ENCODE measurements at regions not wholly inside any gene's neighbourhood (a gene's known extent, or its start where the extent isn't known, plus 50 kb on each side); places are given as distances from the start of the nearest gene placed in this dataset.
"Not testable (repeated sequence)": the region's sequence is repeated elsewhere in the genome, so short reads cannot be mapped to it uniquely, and the experiment has no call there.

- DNase-seq (ENCODE audit: extremely low read depth in 1 of 2, low read depth in 1 of 2) = not testable (repeated sequence)
Measured at GRCh38 chr3:20517316-20517715, 331.3 kb upstream of the SGO1 start.

DNA sequence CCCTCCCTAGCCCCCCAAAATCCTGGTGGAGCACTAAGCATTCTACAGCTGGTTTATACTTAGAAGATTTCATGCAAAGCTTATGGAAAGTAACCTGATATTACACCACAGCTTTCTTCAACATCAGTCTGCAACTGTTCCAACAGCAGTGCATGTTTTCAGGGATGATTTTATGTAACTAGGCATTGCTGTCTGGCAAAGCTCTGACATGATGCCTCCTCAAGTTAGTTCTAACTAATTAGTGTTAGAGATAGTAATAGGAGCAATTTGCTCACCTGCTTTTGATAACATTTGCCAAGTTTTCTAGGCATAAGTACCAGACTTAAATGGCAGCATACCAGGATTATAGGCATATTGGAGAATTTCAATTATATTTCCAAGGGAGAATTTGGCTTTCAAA lies 330.3 kb upstream of the SGO1 start:
- DNase-seq (ENCODE audit: extremely low read depth in 1 of 2, low read depth in 1 of 2) = no peak

DNA sequence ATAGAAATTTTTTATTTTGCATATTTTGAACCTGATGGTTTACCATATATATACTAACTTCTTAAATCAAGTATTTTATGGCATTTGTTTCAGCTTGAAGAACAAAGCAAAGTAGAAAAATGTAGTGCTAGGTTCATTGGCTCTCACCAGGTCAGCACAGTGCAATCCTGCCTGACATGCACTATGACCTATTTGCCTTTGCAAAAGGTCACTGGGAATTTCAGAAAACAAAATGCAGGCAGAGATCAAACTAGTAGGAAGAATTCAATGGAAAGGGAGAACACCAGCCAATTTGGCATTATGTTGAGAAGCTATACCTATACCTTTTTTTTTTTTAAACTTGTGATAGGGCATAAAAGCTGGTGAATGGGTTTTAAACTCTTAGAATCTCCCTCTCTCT lies 329.8 kb upstream of the SGO1 start:
- DNase-seq (ENCODE audit: extremely low read depth in 1 of 2, low read depth in 1 of 2) = no peak

DNA sequence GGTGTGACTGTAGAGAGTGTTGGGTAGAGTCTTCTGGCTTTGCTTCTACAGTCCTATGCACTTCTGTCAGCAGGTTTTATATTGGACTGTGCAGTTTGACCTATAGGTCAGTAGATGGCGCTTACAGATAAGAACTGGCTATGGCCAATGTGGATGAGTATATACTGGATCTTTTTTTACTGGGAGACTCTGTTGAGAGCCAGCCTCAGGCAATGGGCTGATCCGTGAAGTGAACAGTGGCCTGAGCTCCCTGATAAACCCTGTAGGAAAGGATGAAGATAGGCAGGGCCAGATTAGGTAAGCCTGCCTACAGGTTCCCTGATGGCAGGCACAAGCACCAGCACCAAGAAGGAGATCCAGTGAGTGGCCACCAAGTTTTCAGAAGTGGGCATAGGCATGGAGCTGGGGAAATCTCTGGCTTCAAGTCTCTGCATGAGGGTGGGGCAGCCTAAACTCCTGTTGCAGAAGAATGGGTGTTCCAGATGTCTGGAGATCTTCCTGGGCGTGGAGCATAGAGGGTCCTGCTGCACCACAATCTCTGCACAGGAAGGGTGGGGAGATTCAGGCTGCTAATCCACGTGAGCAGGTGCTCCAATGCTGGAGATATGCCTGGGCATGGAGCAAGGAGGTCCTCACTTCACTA lies 326.0 kb upstream of the SGO1 start:
- DNase-seq (ENCODE audit: extremely low read depth in 1 of 2, low read depth in 1 of 2) = no peak

DNA sequence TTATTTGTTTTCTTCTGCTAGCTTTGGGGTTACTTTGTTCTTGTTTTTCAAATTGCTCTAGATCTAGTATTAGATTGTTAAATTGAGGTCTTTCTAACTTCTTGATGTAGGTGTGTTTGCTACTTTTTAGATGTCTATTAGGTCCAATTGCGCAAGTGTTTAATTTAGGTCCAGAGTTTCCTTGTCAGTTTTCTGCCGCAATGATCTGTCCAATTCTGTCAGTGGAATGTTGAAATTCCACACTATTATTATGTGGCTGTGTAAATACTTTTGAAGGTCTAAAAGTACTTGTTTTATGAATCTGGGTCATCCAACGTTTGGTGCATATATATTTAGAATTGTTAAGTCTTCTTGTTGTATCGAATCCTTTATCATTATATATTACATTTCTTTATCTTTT lies 324.4 kb upstream of the SGO1 start:
- DNase-seq (ENCODE audit: extremely low read depth in 1 of 2, low read depth in 1 of 2) = no peak

GRCh38 chr3:20503394-20504082 lies 317.5 kb upstream of the SGO1 start:
- DNase-seq (ENCODE audit: extremely low read depth in 1 of 2, low read depth in 1 of 2) = no peak

DNA sequence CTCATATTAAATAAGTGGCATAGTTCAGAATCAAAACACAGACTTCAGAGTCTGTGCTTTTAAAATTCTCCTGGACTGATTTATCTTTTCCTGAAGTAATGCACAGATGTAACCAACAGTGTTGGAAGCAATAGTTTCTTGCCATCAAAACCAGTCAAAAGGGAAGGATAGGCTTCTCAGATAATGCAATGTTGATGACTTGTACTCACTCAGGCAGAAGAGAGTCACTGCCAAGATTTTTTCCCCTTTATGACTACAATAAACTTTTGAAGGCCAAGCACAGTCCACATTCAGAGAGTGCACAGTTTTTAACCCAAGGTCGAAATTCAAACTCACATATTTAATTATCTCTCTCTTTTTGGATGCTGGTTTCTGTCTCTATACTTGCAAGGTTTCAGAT lies 305.0 kb upstream of the SGO1 start:
- no peak for DNase-seq (ENCODE audit: extremely low read depth in 1 of 2, low read depth in 1 of 2)

- DNase-seq (ENCODE audit: extremely low read depth in 1 of 2, low read depth in 1 of 2) = no peak
Measured at GRCh38 chr3:20488151-20488550, 302.1 kb upstream of the SGO1 start.

DNA sequence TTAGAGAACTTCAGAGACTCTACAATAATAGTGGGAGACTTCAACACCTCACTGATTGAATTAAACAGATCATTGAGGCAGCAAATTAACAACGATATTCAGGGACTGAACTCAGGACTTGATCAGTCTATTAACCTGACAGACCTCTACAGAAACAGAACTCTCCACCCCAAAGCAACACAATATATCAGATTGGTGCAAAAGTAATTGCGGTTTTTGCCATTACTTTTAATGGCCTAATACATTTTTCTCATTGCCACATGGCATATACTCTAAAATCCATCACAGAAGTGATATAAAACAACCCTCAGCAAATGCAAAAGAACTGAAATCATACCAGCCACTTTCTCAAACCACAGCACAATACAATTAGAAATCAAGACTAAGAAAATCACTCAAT lies 298.1 kb upstream of the SGO1 start:
- no peak for DNase-seq (ENCODE audit: extremely low read depth in 1 of 2, low read depth in 1 of 2)

DNA sequence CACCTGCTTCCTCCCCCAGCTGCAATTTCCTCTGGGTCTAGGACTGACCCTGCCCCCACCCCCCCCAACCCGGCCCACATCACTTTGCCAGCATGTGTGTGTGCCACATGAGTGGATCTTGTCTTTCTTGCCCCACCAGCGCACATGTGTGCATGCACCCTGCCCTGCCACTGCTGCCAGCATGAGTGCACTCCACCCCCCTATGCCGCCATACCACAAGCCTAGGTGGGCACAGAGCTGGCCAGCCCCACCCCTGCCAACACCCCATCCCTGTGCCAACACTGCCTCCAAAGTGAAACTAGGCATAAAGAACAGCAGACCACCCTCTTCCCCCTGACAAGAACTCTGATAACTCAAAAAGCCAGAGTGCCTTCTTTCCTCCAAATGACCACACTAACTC lies 296.3 kb upstream of the SGO1 start:
- no peak for DNase-seq (ENCODE audit: extremely low read depth in 1 of 2, low read depth in 1 of 2)

DNA sequence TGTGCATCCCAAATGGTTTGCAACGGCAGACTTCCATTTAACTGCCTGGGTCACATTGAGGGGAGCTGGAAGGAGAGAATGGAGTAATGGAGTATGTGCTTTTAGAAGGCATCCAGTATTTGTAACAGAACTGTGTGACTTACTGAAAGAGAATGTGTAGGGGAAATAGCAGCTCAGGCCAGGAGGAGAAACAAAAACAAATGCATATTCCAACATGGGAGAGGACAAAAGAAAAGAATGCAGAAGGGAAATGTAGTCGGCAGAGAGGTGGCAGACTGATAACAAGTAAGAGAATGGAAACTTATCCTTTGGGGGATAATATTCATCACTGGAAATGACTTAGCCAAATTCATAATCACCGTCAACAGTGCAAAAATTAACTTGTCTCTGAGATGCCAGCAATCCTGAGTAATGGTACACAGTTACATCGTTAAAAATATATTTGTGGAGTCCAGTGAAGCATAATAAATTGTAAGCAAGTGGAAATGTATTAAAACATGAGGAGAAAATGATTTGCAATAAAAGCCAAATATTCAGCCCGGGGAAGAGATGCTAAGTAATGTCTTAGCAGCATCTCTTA lies 294.9 kb upstream of the SGO1 start:
- no peak for DNase-seq (ENCODE audit: extremely low read depth in 1 of 2, low read depth in 1 of 2)

GRCh38 chr3:20478436-20478835 lies 292.4 kb upstream of the SGO1 start:
- no peak for DNase-seq (ENCODE audit: extremely low read depth in 1 of 2, low read depth in 1 of 2)

DNA sequence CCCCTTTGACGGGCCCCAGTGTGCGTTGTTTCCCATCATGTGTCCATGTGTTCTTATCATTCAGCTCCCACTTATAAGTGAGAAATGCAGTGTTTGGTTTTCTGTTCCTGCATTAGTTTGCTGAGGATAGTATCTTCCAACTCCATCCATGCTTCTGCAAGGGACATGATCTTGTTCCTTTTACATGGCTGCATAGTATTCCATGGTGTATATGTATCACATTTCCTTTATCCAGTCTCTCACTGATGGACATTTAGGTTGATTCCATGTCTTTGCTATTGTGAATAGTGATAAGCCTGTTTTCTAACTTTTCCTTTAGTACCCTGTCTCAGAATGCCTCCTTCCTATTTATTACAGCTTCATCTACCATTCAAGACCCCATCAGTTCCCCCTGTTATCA lies 278.2 kb upstream of the SGO1 start:
- DNase-seq (ENCODE audit: extremely low read depth in 1 of 2, low read depth in 1 of 2) = not testable (repeated sequence)

DNA sequence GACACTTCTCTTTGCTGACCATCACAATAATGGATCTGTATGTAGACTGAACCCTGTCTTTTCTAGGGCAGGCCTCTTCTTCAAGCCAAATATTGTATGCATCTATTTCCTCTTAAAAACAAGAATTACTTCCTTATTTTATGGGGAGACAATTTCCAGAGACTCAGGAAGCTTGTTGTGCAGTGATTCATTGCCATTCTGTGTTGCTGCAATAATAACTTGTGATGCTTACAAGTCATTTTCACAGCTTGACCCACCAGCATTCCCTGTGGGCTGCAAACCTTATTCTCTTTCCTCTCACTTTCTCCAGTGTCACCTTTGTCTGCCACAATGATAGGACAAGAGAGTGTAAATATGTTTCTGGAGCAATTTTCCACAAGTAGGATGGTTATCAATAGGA lies 276.7 kb upstream of the SGO1 start:
- no peak for DNase-seq (ENCODE audit: extremely low read depth in 1 of 2, low read depth in 1 of 2)

DNA sequence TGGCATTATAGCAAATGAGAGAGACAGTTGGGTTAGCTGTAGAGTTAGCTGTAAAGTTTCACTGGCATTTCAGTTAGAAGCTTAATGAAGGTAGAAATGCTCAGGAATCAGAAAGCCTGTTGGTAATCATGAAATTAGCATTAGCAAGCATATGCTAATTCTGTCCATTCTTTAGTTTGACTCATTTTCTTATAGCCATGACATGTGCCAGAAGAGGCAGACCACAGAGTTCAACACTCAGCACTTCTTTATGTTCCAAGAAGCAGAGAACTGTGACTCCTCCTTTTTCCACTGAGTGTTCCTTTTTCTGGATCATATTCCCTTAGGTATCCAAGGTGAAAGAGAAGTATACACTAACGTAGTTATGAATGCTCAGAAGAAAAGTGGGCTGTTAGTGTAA lies 276.2 kb upstream of the SGO1 start:
- no peak for DNase-seq (ENCODE audit: extremely low read depth in 1 of 2, low read depth in 1 of 2)

DNA sequence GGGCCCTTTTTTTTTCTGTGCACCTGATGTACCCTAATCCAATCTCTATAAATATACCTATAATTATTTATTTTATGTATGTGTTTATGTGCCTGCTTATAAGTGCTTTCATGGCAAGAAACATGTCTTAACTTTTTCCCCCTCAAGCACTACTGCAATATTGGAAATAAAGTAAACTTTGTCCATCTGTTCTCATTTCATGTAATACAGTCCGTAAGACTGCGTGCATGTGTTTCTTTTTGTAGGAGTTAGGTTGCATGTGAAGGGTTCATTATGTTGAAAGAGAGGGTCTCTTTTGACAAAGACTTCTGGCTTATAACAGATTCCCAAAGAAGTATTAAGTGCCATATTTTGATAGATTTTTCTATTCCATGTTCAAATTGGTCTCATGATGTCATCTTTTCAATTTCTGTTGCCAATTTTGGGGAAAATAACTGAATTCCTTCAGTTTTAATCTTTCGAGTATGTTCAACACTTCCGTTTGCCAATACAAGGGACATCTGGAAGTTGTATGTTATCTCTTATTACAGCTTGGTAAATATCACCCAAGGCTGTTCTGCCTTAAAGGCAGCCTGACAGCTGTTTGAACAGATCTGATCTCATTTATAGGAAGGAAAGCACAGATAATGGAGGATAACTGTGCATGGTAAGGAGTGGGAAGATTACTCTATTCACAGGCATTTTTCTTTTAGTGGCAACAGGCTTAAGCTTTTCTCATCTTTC lies 273.1 kb upstream of the SGO1 start:
- DNase-seq (ENCODE audit: extremely low read depth in 1 of 2, low read depth in 1 of 2) = no peak

DNA sequence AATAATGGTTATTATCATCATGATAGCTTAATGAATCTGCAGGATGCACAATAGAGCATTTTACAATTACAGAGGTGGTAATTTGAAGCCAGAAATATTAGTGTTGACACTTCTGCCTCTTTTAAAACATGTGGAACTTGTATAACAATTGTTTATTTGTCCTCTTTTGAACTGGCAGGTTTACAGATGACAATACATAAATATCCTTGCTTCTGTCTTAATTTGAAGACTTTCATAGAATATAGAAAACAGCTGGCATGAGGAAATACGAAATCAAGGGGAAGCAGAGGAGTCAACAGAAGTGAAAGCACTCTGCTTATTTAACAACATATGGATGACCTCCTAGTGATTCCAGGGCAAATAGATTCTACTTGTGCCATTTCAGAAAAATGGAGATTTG lies 270.5 kb upstream of the SGO1 start:
- no peak for DNase-seq (ENCODE audit: extremely low read depth in 1 of 2, low read depth in 1 of 2)

GRCh38 chr3:20451170-20451569 lies 265.2 kb upstream of the SGO1 start:
- DNase-seq (ENCODE audit: extremely low read depth in 1 of 2, low read depth in 1 of 2) = no peak

DNA sequence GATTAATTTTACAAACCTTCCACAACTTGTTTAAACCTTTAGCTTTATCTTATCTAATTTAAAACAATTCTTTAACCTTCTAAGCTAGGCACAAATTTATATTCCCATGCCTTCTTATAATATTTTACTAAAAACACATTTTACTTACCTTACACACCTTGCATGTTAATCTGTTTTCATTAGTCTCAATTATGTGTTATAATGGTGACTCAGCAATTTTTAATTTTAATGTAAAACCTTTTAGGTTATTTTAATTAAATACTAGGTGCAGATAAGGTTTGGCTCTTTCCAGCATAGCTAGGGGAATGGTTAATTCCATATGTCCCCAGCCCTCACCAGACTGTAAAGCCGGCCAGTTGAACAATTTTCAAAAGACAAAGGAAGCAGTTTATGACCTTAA lies 264.6 kb upstream of the SGO1 start:
- DNase-seq (ENCODE audit: extremely low read depth in 1 of 2, low read depth in 1 of 2) = no peak

DNA sequence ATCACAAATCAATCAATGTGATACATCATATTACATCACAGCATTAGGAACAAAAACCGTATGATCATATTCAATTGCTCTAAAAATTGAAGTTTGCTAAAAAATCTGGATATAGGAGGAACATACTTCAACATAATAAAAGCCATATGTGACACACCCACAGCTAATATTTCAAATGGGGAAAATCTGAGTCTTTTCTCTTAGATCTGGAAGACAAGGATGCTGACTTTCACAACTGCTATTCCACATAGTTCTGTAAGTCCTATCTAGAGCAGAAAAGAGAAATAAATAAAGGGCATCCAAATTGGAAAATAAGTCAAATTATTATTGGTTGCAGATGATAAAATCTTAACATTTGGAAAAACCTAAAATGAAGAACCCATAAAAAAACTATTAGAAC lies 256.8 kb upstream of the SGO1 start:
- no peak for DNase-seq (ENCODE audit: extremely low read depth in 1 of 2, low read depth in 1 of 2)

GRCh38 chr3:20427268-20427667 lies 241.3 kb upstream of the SGO1 start:
- DNase-seq (ENCODE audit: extremely low read depth in 1 of 2, low read depth in 1 of 2) = not testable (repeated sequence)

DNA sequence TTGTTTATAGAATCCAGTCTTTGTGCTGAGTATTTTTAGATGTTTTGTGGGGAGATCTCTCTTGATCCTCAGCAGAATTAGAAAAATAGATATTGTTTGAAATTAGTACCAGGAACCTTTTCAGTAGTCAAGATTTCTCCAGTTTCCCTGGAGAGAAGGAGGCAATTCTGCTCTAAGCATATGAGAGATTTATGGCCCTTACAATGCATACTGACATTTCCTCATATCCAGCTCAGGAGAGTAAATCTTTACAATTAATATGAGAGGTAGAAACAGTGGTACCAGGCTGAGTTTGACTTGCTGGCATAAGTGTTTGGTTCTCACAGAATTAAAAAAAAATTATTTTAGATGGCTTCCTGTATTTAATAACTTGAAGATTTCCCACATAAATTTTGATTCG lies 239.1 kb upstream of the SGO1 start:
- DNase-seq (ENCODE audit: extremely low read depth in 1 of 2, low read depth in 1 of 2) = no peak
